ENCODE measurements at regions not wholly inside any gene's neighbourhood (a gene's known extent, or its start where the extent isn't known, plus 50 kb on each side); places are given as distances from the start of the nearest gene placed in this dataset.

- TF ChIP-seq TCF7L2 (IDR thresholded peaks at IDR 0.05; ENCODE audit: low read depth, low read length), result no peak
- TF ChIP-seq, protein P1, sequence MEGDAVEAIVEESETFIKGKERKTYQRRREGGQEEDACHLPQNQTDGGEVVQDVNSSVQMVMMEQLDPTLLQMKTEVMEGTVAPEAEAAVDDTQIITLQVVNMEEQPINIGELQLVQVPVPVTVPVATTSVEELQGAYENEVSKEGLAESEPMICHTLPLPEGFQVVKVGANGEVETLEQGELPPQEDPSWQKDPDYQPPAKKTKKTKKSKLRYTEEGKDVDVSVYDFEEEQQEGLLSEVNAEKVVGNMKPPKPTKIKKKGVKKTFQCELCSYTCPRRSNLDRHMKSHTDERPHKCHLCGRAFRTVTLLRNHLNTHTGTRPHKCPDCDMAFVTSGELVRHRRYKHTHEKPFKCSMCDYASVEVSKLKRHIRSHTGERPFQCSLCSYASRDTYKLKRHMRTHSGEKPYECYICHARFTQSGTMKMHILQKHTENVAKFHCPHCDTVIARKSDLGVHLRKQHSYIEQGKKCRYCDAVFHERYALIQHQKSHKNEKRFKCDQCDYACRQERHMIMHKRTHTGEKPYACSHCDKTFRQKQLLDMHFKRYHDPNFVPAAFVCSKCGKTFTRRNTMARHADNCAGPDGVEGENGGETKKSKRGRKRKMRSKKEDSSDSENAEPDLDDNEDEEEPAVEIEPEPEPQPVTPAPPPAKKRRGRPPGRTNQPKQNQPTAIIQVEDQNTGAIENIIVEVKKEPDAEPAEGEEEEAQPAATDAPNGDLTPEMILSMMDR (IDR thresholded peaks at IDR 0.05), result no peak
- TF ChIP-seq, protein P2, sequence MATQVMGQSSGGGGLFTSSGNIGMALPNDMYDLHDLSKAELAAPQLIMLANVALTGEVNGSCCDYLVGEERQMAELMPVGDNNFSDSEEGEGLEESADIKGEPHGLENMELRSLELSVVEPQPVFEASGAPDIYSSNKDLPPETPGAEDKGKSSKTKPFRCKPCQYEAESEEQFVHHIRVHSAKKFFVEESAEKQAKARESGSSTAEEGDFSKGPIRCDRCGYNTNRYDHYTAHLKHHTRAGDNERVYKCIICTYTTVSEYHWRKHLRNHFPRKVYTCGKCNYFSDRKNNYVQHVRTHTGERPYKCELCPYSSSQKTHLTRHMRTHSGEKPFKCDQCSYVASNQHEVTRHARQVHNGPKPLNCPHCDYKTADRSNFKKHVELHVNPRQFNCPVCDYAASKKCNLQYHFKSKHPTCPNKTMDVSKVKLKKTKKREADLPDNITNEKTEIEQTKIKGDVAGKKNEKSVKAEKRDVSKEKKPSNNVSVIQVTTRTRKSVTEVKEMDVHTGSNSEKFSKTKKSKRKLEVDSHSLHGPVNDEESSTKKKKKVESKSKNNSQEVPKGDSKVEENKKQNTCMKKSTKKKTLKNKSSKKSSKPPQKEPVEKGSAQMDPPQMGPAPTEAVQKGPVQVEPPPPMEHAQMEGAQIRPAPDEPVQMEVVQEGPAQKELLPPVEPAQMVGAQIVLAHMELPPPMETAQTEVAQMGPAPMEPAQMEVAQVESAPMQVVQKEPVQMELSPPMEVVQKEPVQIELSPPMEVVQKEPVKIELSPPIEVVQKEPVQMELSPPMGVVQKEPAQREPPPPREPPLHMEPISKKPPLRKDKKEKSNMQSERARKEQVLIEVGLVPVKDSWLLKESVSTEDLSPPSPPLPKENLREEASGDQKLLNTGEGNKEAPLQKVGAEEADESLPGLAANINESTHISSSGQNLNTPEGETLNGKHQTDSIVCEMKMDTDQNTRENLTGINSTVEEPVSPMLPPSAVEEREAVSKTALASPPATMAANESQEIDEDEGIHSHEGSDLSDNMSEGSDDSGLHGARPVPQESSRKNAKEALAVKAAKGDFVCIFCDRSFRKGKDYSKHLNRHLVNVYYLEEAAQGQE (IDR thresholded peaks at IDR 0.05; ENCODE audit: insufficient read depth in 1 of 2, low read depth in 2 of 2, low read length in 1 of 2), result no peak
- no peak for TF ChIP-seq POLR2AphosphoS5 (IDR thresholded peaks at IDR 0.05; ENCODE audit: low read depth, low read length)
- TF ChIP-seq SIN3A (IDR thresholded peaks at IDR 0.05; ENCODE audit: borderline replicate concordance, insufficient read depth, low read depth, low read length), result no peak
- Histone ChIP-seq H3K27me3 (ENCODE audit: control insufficient read depth, insufficient read depth, low read length) (no peaks in the 10 kb centered on the region), H3K4me1 (ENCODE audit: control insufficient read depth, insufficient read depth, low read length) (no peaks in the 10 kb centered on the region), H3K27ac (ENCODE audit: low read length) (no peak overlapping the region), H3K36me3 (ENCODE audit: control insufficient read depth, insufficient read depth, low read length) (no peaks in the 10 kb centered on the region), H3K9me3 (ENCODE audit: control insufficient read depth, insufficient read depth, low read depth, low read length) (no peaks in the 10 kb centered on the region), H3K4me3 (ENCODE audit: low read depth in 2 of 2, low read length in 2 of 2) (no peak overlapping the region)
- no peak for ATAC-seq
- DNase-seq (ENCODE audit: low read depth, low spot score), result no peak
- POLR2A ChIA-PET, result no interaction called here
- intact Hi-C loops (cut with micrococcal nuclease; ENCODE audit: unreplicated experiment), result no loop called here
- CTCF ChIA-PET, result no interaction called here
- in situ Hi-C loops (cut with HindIII; ENCODE audit: low pct_unique_long_range_greater_than_20kb, low sequenced_read_pairs), result no loop called here
- BruUV-seq (replicated peaks), result no TSS peak
Observed at GRCh38 chr2:66272751-66273150, 162.2 kb upstream of the MEIS1 start.

DNA sequence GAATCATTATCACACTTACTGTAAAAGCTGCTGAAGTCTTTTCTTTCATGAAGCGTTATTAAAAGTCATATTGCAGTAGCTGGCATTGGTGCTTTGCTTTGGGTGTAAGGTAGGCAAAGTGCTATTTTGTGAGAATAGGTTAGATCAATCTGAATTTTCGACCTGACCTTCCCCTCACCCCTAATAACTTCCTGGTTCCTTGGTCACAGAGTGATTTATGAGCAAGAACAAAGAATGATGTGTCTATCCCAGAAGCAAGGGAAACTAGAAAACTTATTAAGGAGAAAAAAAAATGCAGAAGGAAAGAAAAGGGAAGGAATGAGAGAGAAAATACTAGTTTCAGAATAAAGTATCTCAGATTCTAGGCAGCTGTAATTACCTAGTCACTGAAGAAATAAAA, 163.1 kb upstream of the MEIS1 start:
- DNase-seq (ENCODE audit: low read depth, low spot score) (no peak), ATAC-seq (no peak)
- Histone ChIP-seq H3K36me3 (ENCODE audit: control insufficient read depth, insufficient read depth, low read length) (no peaks in the 10 kb centered on the region), H3K27ac (ENCODE audit: low read length) (no peak overlapping the region), H3K27me3 (ENCODE audit: control insufficient read depth, insufficient read depth, low read length) (no peaks in the 10 kb centered on the region), H3K4me3 (ENCODE audit: low read depth in 2 of 2, low read length in 2 of 2) (no peak overlapping the region), H3K4me1 (ENCODE audit: control insufficient read depth, insufficient read depth, low read length) (no peaks in the 10 kb centered on the region), H3K9me3 (ENCODE audit: control insufficient read depth, insufficient read depth, low read depth, low read length) (no peaks in the 10 kb centered on the region)
- intact Hi-C loops (cut with micrococcal nuclease; ENCODE audit: unreplicated experiment) (no loop called here), in situ Hi-C loops (cut with HindIII; ENCODE audit: low pct_unique_long_range_greater_than_20kb, low sequenced_read_pairs) (no loop called here)
- TF ChIP-seq, protein P1 (IDR thresholded peaks at IDR 0.05), result no peak
- TF ChIP-seq, protein P2 (IDR thresholded peaks at IDR 0.05; ENCODE audit: insufficient read depth in 1 of 2, low read depth in 2 of 2, low read length in 1 of 2), result no peak
- TF ChIP-seq TCF7L2 (IDR thresholded peaks at IDR 0.05; ENCODE audit: low read depth, low read length) (no peak), POLR2AphosphoS5 (IDR thresholded peaks at IDR 0.05; ENCODE audit: low read depth, low read length) (no peak), SIN3A (IDR thresholded peaks at IDR 0.05; ENCODE audit: borderline replicate concordance, insufficient read depth, low read depth, low read length) (no peak)
- ChIA-PET POLR2A (no interaction called here), CTCF (no interaction called here)
- no TSS peak for BruUV-seq (replicated peaks)

Data from Panc1 (cell line).